Limb (tissue), 2 donors: ENCODE measurements at regions not wholly inside any gene's neighbourhood (a gene's known extent, or its start where the extent isn't known, plus 50 kb on each side); places are given as distances from the start of the nearest gene placed in this dataset.
"Not testable (repeated sequence)": the region's sequence is repeated elsewhere in the genome, so short reads cannot be mapped to it uniquely, and the experiment has no call there.

ENCODE experiments used
- DNase-seq, 2 donors: peaks; one replicate each; pipeline ENCODE4 v3.0.0-alpha.2; 2016; ENCODE audit errors: extremely low spot score in 2 of 2

DNA sequence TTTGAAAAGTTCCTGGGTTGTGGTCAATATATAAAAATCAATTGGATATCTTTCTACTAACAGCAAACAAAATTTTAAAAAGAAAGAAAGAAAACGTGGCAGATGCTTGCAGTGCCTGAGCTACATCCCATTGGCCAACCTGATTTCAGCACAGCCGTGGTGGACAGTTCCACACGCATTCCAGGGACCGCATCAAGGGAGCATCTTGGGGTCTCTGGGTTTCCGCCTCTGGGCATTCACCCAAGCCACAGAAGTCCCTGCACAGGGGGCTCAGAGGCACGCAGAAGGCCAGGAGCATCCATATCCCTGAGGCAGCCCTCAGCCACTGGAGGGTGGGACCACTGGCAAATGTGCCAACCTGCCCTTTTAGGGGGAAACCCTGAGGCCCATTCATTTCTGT, 254.5 kb upstream of the RNF32 start:
- DNase-seq = peak; percentile 2 to 69

DNA sequence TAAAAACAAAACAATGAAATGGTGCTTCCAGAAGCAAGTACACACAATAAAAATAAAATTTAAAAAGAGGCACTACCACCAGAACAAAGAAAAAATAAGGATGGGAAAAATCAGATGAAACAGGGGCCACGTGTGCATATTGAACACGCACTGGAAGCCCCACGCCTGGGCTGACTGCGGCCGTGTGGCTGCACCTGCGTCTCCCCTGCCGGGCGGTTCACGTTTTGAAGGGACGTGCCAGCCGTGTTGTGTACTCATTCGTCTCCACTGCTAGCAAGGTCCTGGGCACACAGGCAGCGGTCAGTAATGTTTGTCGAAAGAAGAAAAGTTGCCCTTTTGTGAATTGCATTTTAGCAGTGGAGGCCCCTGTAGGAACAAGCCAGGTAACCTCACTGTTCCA, 255.9 kb upstream of the RNF32 start:
- DNase-seq = no peak

DNA sequence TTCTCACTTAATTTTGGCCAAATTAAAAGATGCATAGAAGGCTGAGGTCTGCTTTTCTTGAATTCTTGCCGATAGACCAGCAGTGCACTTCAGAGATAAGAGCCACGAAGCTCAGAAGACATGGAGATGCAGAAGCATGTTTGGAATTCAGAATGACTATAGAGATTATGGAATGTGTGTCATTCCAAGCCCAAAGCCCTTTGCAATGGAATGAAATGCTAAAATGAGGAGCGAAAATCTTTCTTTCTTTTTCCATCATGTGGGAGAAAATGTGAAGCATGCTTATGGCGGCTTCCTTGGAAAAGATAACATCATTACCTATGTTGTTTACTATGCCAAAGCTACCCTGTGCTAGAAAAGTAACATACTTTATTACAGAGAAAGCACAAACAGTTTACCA, 257.0 kb upstream of the RNF32 start:
- no peak for DNase-seq

DNA sequence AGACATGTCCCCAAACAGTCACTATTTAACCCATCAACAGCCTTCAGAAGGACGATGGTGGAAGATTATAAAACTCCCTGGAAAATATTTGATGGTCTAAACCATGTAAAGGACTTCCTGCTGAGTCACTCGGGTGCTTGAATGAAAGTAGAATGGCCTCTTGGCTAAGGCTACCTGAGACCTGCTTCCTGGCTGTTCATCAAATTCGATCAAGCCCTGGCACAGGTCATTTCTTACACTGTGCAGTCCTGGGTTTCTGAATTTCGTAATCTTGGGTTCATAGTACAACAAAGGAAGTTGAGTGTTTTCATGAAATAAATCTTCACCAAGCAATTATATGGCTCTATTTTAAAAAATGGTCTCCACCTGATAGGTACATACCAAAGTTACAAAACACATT, 260.3 kb upstream of the RNF32 start:
- no peak for DNase-seq

DNA sequence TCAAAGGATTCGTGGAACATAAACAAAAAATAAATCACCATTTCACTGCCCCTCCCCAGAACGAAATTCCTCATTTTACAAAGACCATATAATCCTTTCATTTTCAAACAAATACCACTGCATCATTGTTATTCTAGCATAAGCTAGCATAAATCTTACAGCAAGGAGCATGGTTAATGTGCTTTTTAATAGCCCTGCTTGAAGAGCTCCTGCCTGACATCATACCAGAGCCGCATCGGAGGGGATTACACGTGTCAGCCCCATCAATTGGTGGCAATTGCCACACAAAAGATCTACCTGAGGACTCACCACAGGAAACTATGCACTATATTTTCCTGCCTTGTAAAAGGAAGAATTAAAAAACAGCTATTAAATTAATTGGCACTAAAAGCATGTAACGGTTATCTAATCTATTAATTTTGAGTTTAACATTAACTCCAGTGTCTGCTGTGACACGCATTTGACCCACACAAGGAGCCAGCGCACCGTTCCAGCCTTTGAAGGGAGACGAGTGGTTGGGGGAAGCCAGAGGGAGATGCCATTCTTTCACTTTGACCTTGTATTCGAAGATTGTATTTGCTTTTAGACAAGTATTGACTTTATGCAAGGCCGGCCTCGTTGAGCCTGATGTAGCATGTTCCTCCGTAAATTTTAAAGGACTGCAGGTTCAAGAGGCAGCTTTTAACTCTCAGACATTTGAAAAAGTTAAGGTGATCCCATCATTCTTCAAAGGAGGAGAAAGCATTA, 261.1 kb upstream of the RNF32 start:
- DNase-seq = no peak

DNA sequence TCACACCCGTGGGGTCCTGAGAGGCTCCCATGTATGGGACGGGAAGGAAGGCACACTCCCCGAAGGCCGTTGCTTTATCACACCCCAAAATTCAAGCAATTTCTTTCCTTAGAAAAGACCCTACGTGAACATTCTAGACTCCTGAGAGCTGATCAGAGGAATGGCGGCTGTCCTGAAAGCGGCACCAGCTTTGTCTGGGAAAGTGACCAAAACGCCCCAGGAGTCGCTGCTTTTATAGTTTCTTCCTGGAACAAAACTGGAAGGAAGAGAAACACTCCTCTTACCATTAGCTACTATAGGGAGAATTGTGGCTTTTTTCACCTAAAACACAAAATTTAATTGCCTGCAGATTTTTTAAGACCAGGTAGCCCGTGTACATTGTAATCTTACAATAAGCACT, 261.8 kb upstream of the RNF32 start:
- DNase-seq = no peak

DNA sequence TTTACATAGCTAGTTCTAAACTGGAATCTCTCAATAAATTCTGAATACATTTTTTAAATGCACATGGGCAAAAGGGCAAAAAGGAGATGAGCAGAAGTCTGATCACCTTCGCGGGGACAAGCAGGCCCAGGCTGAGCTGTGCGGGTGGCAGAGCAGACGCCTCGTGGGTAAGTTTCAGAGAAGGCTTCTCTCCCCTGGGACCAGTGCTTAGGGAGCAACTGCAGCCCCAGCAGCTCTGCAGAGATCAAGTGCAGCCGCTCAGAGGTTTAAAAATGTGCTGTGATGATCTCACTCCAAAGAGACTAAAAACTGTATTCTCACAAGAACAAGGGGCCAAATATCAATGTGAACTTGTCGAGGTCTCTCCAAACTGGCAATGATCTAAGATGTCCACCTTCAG, 264.3 kb upstream of the RNF32 start:
- no peak for DNase-seq

DNA sequence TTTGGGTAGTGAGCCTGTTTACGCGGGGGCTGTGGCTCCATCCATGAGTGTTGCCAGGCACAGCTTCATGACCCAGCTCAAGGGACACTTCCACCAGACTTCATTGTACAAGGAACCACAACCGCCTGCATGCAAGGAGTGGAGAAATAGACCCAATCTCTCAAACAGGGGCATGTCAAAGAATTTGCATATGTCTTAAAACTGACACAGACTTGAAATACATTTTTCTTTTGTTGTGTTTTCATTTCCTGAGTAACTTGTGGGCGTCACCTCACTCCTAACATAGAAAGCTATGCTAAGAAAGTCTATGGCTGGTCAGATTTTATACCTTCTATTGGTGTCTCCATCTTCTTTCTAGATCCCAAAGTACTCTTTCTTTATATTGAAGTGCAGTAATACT, 266.2 kb upstream of the RNF32 start:
- DNase-seq = no peak

DNA sequence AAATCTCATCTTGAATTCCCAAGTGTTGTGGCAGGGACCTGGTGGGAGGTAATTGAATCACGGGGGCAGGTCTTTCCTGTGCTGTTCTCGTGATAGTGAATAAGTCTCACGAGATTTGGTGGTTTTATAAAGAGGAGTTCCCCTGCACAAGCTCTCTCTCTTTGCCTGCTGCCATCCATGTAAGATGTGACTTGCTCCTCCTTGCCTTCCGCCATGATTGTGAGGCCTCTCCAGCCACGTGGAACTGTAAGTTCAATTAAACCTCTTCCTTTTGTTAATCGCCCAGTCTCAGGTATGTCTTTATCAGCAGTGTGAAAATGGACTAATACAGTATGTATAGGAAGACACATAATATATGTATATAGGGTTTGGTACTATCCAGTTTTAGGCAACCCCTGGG, 270.6 kb upstream of the RNF32 start:
- DNase-seq = not testable (repeated sequence)

DNA sequence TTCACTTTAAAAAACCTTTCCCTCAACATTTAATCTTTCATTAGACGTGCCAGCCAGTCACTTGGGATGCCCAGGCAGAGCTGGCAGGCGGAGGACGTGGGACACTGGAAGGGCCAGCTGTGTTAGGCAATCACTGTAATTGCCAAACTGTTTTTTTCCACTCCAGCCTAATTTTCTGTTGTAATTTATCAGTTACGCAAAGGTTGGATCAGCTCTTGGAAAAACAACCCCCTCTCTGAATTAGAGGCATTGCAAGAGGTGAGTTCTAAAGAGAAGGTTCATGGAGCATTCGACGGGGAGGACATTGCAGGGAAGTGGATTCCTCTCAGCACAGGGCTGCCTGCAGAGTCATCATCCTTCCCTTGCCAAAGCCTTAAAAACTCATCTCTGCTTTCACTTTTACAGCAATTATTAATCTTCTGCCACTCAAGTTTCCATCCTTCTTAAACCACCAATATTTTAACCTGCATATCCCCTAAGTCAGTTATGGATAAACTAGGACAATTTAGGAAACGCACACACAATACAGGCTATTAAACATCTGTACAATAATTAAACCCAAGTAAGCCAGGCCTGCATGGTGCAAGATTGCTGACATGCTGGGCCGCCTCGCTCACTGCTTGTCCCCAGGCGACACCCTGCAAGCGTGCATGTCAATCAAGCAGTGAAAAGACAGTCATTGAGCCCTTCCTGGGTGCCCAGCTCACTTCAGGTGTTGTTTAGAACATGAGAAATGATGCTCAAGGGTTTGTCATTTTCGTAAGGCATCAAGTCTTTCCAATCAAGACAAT, 272.3 kb upstream of the RNF32 start:
- no peak for DNase-seq

DNA sequence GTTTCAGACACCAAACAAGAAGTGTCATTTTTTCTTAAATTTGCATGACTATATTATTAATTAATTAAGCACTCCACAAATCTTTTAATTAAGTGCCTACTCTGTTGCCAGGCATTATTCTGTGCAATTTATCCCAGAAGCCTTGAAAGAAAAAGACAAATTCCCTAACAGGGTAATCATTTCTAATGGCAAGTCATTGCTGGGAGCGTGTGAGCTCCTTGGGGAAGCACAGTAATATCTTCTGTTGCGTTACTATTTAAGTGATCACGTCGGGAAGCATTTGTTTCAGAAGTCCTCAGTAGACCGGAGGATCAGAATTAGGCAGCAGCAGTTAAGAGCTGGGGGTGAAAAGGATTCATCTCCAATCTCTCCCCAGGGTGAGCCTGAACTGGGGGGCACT, 276.8 kb upstream of the RNF32 start:
- DNase-seq = no peak

DNA sequence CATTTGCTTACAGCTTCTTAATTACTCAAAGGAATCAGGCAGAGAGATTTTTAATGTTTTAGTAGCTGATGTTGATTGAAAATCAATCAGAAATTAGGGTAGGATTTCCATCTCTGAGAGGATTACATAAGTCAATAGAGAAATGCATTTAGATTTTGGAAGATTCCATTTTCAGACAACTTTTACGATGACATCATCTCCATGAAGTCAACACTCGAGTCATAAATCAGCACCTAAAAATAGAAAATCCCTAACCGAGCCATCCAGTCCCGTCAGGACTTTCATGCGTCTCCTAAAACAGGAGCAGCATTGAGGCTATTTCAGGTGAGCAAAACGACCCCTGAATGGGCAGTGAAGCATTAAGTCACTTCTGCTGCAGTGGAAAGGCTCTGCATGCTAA, 279.7 kb upstream of the RNF32 start:
- DNase-seq = no peak

DNA sequence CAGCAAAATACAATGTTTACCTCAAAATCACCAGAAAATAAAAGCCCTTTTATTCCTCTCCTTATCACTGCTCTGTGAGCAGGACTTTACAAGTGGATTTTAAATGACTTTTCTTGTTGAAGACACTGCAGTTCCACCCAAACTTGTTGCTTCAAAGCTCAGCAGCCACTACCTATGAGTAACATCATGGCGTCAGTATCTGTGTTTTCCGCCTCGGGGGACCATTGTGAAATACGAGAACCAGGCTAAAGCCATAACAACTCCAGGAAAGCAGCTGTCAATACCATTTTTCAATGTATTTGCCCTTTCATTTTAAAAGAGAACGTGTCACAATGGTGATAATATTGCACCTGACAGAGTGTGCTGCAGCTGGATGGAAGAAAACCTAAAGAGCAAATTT, 284.0 kb upstream of the RNF32 start:
- DNase-seq = no peak

DNA sequence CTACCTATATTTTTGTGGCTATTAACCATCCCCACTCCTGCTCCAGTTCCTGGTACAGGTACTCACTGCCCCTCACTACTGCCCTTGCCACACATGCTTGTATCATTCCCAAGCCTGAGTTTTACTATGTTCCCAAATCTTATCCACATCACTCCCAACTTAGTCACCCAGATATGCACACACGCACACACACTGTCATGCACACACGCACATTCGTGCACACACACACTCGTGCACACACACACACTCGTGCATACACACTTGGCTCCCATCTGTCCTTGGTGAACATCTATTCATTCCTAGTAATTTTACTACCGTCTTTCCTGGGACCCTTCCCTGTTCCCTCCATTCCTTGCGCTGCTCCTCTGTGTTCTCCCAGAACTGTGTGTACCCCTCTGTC, 287.2 kb upstream of the RNF32 start:
- DNase-seq = no peak

DNA sequence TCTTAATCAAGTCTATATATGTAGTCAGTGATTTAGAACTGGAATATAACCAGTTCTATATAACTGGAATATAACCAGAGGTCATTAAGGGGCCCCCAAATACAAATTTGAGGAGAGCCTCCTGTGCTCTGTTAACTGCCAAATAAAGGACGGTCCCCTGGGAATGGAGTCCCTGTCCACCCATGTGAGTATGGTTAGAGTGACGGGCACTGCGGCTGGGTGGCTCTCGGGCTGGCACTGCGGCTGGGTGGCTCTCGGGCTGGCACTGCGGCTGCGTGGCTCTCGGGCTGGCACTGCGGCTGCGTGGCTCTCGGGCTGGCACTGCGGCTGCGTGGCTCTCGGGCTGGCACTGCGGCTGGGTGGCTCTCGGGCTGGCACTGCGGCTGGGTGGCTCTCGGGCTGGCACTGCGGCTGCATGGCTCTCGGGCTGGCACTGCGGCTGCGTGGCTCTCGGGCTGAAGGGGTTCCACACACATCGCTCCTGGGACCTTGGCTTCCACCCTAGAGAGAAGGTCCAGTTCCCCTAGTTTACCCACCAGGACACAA, 292.8 kb upstream of the RNF32 start:
- DNase-seq = not testable (repeated sequence)

DNA sequence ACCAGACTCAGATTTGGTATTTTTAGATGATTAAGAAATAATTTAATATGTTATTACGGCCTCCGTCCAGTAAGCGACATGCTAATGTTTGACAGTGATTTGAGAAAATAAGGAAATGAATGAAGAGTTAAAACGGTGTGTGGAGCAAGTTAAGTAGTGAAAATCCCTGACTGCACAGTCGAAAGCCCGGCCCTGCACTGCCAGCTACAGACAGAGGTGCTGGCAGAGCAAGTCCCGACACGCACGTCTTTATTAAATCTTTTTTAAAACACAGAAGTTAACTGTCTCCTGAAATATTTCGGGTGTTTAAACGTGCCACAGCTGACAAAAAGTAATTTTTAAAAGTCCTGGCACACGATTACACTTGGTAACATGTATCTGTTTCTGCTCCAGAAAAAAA, 293.4 kb upstream of the RNF32 start:
- DNase-seq = no peak

DNA sequence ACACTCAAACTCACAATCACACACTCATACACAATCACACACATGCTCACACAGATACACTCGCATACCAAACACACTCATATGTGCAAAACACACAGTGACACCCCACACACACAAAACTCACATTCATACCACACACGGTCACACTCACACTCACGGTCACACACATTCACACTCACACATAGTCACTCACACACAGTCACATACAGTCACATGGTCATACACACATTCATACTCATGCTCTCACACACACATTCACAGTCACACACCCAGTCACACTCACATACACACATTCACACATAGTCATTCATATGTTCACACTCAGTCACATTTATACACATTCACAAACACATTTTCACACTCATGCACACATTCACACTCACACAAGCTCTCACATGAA, 296.0 kb upstream of the RNF32 start:
- DNase-seq = no peak

DNA sequence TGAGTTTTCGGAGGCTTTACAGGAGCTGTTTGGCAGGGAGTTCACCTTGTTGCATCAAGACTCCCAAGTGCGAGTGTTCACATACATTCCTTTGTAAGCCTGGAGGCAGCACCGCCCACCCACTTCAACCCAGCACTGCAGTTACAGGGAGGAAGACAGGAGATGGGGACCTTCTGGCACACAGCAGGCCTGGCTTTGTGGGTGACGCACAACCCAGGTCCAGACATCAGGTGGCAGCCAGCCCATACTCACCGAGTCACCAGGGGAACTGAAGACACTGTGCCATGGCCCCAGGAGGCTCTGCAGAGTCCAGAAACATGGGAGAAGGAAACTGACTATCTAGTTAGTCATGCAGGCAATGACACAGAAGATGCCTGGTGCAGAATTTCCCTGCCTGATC, 305.9 kb upstream of the RNF32 start:
- DNase-seq = no peak

DNA sequence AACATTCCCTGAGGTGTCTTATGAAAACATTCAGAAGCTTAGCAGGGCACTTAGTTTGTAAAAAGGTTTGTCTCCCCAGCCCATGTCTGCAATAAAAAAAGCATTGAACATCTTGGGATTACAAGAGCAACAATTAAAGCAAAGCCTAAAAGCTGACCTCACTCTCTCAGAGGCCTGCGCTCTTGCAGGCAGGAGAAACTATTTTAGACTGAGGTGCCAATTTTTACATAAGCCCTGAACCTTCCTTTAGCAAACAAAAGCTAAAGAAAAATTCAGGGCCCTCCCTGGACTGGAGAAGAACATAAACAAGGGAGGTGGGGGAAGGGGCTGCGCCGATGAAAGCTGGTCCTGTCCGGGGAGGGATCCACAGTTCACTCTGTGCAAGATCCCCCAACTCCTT, 312.7 kb upstream of the RNF32 start:
- DNase-seq = no peak

DNA sequence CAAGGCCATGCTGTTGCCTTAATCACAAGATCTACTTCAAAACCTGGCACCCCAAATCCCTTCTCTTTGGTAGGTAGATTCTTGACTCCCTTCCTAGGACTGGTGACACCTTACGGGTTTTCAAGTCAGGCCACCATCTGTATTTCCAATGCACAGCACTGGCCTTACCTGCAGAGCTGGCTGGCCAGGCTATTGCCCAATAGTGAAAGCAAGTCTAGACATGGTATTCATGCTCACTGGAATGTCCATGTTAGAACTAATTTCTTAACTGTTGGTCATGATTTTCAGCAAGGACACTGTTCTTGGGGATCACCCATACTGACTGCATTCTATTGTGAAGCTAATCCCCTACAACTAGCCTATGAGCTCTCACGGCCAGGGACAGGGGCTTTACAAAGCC, 313.1 kb upstream of the RNF32 start:
- no peak for DNase-seq

DNA sequence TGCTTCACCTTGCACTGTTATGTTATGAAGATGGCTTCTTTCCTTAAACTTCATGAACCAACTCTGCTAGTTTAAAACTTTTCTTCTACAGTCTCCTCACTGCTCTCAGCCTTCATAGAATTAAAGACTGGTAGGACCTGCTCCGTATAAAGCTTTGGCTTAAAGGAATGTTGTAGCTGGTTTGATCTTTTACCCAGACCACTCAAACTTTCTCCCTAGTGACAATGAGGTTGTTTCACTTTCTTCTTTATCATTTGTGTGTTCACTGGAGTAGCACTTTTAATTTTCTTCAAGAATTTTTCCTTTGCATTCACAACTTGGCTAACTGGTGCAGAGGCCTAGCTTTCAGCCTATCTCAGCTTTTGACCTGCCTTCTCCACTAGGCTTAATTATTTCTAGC, 316.4 kb upstream of the RNF32 start:
- no peak for DNase-seq

DNA sequence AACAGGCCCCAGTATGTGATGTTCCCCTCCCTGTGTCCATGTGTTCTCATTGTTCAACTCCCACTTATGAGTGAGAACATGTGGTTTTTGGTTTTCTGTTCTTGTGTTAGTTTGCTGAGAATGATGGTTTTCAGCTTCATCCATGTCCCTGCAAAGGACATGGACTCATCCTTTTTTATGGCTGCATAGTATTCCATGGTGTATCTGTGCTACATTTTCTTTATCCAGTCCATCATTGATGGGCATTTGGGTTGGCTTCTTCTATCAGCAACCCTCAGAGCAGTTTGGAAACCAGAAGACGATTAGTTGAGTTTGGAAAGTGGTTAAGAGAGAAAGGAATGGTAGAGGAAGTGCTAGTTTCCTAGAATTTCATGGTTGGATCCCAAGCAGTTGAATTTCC, 319.1 kb upstream of the RNF32 start:
- DNase-seq = not testable (repeated sequence)

DNA sequence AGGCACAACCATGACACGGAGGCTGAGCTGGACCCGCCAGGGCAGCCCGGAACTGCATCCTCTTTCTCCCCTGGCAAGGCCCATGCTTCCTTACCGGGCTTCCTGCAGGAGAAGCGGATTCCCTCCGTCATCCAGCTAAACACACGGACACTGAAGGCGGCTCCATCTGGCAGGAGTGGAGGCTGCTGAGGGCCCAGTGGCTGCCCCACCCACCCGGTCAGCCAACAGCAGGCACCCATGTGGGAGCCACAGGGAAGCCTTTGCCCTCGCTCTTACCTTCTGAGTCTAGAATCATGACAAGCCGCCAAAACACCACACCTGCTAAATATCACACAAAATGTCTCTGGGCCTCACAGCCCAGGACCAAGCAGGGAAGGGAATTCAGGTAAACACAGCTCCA, 321.6 kb upstream of the RNF32 start:
- no peak for DNase-seq
